ENCODE measurements at regions not wholly inside any gene's neighbourhood (a gene's known extent, or its start where the extent isn't known, plus 50 kb on each side); places are given as distances from the start of the nearest gene placed in this dataset.

DNA sequence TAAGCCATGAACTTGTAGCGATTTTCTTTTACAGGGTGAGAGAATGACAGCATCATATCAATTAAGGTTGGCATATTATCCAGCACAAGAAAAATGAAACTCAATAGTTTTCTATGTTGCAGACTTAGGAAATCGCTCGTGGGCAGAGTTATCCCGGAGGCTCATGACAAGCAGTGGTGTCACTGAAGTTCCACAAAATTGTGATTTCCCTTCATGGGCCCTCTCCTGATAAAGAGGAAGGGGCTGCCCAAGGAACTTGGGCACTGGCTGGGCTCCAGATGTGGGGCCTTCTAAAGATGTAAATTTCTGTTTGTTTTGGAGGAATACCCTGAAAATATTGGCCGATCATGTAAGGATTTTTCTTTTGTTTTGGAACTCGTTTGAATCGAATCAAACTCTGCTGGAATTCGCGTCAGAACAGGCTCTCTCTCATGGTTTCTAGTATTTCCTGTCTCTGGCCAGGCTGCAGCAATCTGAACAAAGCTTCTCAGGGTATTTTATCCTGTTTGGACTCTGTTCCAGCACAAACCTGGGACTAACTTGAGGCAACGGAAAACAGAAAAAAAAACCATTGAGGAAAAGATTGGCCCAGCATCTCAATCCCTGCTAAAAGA is 340.6 kb upstream of the NRP1 start:
- TF ChIP-seq CTCF (IDR thresholded peaks at IDR 0.05): no peak
- no peak for TF ChIP-seq ZFX (IDR thresholded peaks at IDR 0.05; ENCODE audit: borderline replicate concordance)

DNA sequence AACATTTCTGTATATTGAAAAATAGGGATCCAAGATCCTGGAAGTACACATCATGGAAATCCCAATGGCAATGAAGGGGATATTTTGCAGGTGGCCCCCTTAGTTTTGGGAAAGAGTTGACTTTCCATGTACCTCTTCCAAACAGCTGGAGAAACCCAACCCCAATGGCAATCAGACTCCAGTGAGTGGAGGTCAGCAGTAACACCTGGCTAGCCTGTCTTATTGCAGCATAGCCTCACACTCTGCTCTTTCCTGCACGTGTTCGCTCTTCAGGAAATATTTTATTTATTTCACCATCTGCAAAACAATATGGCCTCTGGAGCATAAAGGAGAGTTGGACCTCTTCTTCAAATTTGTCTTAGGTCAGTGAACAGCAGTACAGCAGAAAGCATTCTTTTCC is 340.0 kb upstream of the NRP1 start:
- TF ChIP-seq CTCF (IDR thresholded peaks at IDR 0.05) (no peak), ZFX (IDR thresholded peaks at IDR 0.05; ENCODE audit: borderline replicate concordance) (no peak)
- H3K27ac ChIP-seq: no peak overlapping the region

More for the DNA sequence above, 340.6 kb upstream of the NRP1 start:
- H3K27ac ChIP-seq: no peak overlapping the region

DNA sequence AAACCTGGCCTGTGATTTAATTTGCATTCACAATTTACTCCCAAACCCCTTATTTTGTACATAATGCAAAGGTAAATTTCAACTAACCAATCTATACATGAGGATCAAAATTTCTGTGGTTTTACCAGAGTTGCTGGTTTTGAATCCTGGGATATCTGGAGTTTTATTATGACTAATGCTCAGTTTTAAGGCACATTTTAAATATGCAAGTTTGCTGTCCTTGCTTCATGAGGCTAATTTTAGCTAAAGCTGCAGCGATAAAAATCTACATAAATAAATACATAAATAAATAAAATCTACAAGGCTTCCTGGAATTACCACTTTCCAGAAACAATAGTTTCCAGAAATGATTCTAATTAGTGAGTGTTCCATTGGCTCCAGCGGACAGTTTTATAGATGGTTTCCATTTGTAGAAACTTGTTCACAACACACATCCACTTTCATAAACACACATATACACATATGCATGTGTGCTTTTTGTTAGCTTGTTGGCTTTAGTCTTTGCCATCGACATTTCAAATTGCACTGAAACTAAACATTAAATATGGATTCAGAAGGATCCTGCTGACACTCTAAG is 339.5 kb upstream of the NRP1 start:
- no peak for TF ChIP-seq ZFX (IDR thresholded peaks at IDR 0.05; ENCODE audit: borderline replicate concordance)
- TF ChIP-seq CTCF (IDR thresholded peaks at IDR 0.05): no peak
- H3K27ac ChIP-seq: no peak overlapping the region

DNA sequence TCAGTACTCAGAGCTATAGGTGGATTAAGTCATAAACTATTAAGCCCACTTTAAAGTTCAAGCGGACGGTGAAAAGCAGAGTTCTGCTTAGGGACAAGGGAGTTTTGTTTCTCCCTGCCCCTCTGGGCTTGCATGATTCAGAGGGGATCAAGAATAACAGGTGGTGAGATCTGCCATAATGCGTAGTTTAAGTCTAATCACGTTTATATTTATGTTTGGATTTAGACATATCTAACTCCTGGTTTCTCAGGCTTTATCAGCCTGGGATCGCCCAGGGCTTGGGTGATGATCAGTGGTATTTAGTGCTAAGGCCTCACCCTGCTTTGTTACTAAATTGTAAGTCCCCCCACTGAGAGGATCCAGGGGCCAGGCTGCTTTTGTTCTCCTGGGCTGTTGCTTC is 335.4 kb upstream of the NRP1 start:
- H3K27ac ChIP-seq: no peak overlapping the region
- TF ChIP-seq CTCF (IDR thresholded peaks at IDR 0.05) (no peak), ZFX (IDR thresholded peaks at IDR 0.05; ENCODE audit: borderline replicate concordance) (no peak)

DNA sequence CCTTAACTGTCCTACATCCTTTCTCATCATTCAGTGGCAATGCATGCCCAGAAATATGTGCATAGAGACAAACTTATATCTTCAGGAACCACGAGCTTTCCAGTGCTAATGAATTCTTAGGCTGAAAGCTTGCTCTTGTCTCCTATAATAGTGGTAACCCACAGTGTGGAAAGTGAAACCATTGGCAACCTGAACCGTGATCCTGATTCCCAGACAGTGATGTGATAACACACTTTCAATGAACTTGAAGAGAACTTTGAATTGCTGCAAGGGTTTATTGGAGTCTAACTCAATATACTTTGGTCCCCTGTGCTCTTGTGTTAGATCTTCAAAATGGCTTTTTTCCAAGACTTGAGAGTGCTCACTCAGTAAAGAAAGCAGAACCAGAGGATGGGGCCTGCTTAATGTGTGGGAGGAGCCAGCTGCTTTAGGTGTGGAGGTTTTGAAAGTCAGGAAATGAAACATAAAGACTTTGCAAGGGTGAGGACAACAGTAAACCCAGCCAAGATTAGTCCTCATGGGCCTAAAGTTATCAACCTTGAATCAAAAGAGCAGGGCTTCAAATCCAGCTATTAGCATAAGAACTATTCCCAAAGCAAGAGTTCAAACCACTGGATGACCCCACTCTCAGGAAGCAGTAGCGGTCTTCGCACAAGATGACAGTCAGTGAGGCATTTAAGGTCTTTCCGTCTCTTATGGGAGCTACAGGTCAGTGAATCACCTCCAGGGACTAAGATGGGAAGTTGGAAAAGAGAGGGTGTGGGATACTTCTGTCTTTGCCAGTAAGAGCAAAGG is 332.4 kb upstream of the NRP1 start:
- no peak overlapping the region for H3K27ac ChIP-seq
- TF ChIP-seq CTCF (IDR thresholded peaks at IDR 0.05) (no peak), ZFX (IDR thresholded peaks at IDR 0.05; ENCODE audit: borderline replicate concordance) (no peak)

GRCh38 chr10:33665501-33665900 is 331.0 kb upstream of the NRP1 start:
- no peak for TF ChIP-seq ZFX (IDR thresholded peaks at IDR 0.05; ENCODE audit: borderline replicate concordance)
- TF ChIP-seq CTCF (IDR thresholded peaks at IDR 0.05): no peak
- H3K27ac ChIP-seq: no peak overlapping the region

GRCh38 chr10:33664070-33664469 is 329.6 kb upstream of the NRP1 start:
- no peak for TF ChIP-seq ZFX (IDR thresholded peaks at IDR 0.05; ENCODE audit: borderline replicate concordance)
- no peak for TF ChIP-seq CTCF (IDR thresholded peaks at IDR 0.05)

More at GRCh38 chr10:33664070-33664469, 329.6 kb upstream of the NRP1 start:
- H3K27ac ChIP-seq: no peak overlapping the region
